ENCODE measurements at regions not wholly inside any gene's neighbourhood (a gene's known extent, or its start where the extent isn't known, plus 50 kb on each side); places are given as distances from the start of the nearest gene placed in this dataset.

GRCh38 chr16:85529489-85530369 lies 83.4 kb upstream of the GSE1 start:
- TF ChIP-seq CTCF (IDR thresholded peaks at IDR 0.05 in 4 of 5, conservative IDR thresholded peaks at IDR 0.05 in 1 of 5) (no peak), POLR2A (IDR thresholded peaks at IDR 0.05) (no peak)
